HEK293 (cell line): ENCODE measurements at regions not wholly inside any gene's neighbourhood (a gene's known extent, or its start where the extent isn't known, plus 50 kb on each side); places are given as distances from the start of the nearest gene placed in this dataset.

Source experiments
- CTCF ChIA-PET: fragments of 350-600 bp; formaldehyde crosslinking; extraction: SDS; loops from one replicate; lab custom pipeline; 2021; ENCODE audit warnings: antibody characterized with exemption; lab: Yijun Ruan, JAX
- POLR2A ChIA-PET: fragments of 300-600 bp; formaldehyde crosslinking; extraction: SDS; loops from one replicate; lab custom pipeline; 2020; ENCODE audit warnings: antibody characterized with exemption, inconsistent platforms; lab: Yijun Ruan, JAX
- H3K27ac ChIP-seq: fragments of 200-500 bp; sonication (Bioruptor generic); 2 replicates; pipeline ENCODE4 v1.5.1; 2014; ENCODE audit warnings: low read depth, low read length, control low read depth, inconsistent platforms; ENCODE audit errors: extremely low read depth
- H3K36me3 ChIP-seq, 2 experiments: fragments of 200-500 bp in 1 of 2; sonication (Bioruptor generic) in 1 of 2; 1 replicate in 1 of 2; 2 replicates in 1 of 2; pipeline ENCODE4 v1.5.1; 2014 to 2017; ENCODE audit warnings: inconsistent platforms in 2 of 2, low read length in 2 of 2; ENCODE audit not compliant: control insufficient read depth in 2 of 2, insufficient read depth in 1 of 2
- H3K4me1 ChIP-seq: fragments of 200-500 bp; sonication (Bioruptor generic); 2 replicates; pipeline ENCODE4 v1.5.1; 2014; ENCODE audit warnings: mild to moderate bottlenecking, low read length, inconsistent platforms; ENCODE audit not compliant: control insufficient read depth, insufficient read depth
- H3K4me3 ChIP-seq: 2 replicates; pipeline ENCODE4 v1.5.1; 2011; ENCODE audit warnings: low read depth, mild to moderate bottlenecking, control low read depth, low read length, moderate library complexity
- H3K9me3 ChIP-seq: fragments of 200-500 bp; sonication (Bioruptor generic); 2 replicates; pipeline ENCODE4 v1.5.1; 2014; ENCODE audit warnings: low read depth, low read length, inconsistent platforms; ENCODE audit not compliant: control insufficient read depth, insufficient read depth
- KLF9 ChIP-seq: fragments of 450-650 bp; formaldehyde crosslinking; IDR thresholded peaks from 2 replicates; pipeline ENCODE4 v1.5.1; 2016; ENCODE audit warnings: missing biosample characterization, missing genetic modification characterization, low read depth
- MEIS1 ChIP-seq: sonication (generic); formaldehyde crosslinking; IDR thresholded peaks from 2 replicates; pipeline ENCODE4 v1.8.1; 2022; ENCODE audit warnings: missing genetic modification reagents, mild to moderate bottlenecking, borderline replicate concordance
- PBX3 ChIP-seq: sonication (generic); formaldehyde crosslinking; IDR thresholded peaks from 2 replicates; pipeline ENCODE4 v1.8.1; 2022; ENCODE audit warnings: mild to moderate bottlenecking, moderate library complexity, missing genetic modification reagents
- SP2 ChIP-seq: fragments of 450-650 bp; formaldehyde crosslinking; IDR thresholded peaks from 2 replicates; pipeline ENCODE4 v1.5.1; 2016; ENCODE audit warnings: missing biosample characterization, missing genetic modification characterization
- ZBTB1 ChIP-seq: fragments of 450-650 bp; formaldehyde crosslinking; IDR thresholded peaks from 2 replicates; pipeline ENCODE4 v1.5.1; 2016; ENCODE audit warnings: missing biosample characterization, missing genetic modification characterization
- ZNF10 ChIP-seq: fragments of 450-650 bp; formaldehyde crosslinking; IDR thresholded peaks from 2 replicates; pipeline ENCODE4 v1.5.1; 2017; ENCODE audit warnings: missing biosample characterization, missing genetic modification characterization
- ZNF112 ChIP-seq: fragments of 450-650 bp; formaldehyde crosslinking; IDR thresholded peaks from 2 replicates; pipeline ENCODE4 v1.5.0; 2017; ENCODE audit warnings: missing biosample characterization, missing genetic modification characterization
- ZNF114 ChIP-seq: fragments of 450-650 bp; formaldehyde crosslinking; IDR thresholded peaks from 2 replicates; pipeline ENCODE4 v1.5.0; 2017; ENCODE audit warnings: missing biosample characterization, missing genetic modification characterization
- ZNF19 ChIP-seq: fragments of 450-650 bp; formaldehyde crosslinking; IDR thresholded peaks from 2 replicates; pipeline ENCODE4; 2016; ENCODE audit warnings: missing biosample characterization, missing genetic modification characterization, low read depth
- ZNF2 ChIP-seq: fragments of 450-650 bp; formaldehyde crosslinking; IDR thresholded peaks from 2 replicates; pipeline ENCODE4 v1.5.1; 2016; ENCODE audit warnings: missing biosample characterization, missing genetic modification characterization
- ZNF23 ChIP-seq: fragments of 450-650 bp; formaldehyde crosslinking; IDR thresholded peaks from 2 replicates; pipeline ENCODE4 v1.5.1; 2016; ENCODE audit warnings: missing biosample characterization, missing genetic modification characterization, borderline replicate concordance
- ZNF24 ChIP-seq: fragments of 450-650 bp; formaldehyde crosslinking; IDR thresholded peaks from 2 replicates; pipeline ENCODE4 v1.5.1; 2016; ENCODE audit warnings: missing biosample characterization, missing genetic modification characterization
- ZNF335 ChIP-seq: fragments of 450-650 bp; formaldehyde crosslinking; conservative IDR thresholded peaks from 2 replicates; pipeline ENCODE4 v1.5.1; 2016; ENCODE audit warnings: missing biosample characterization, missing genetic modification characterization
- ZNF473 ChIP-seq: fragments of 450-650 bp; formaldehyde crosslinking; IDR thresholded peaks from 2 replicates; pipeline ENCODE4 v1.5.1; 2017; ENCODE audit warnings: missing biosample characterization, missing genetic modification characterization
- ZNF513 ChIP-seq: fragments of 450-650 bp; IDR thresholded peaks from 2 replicates; pipeline ENCODE4 v1.5.1; 2018; ENCODE audit warnings: missing biosample characterization, missing genetic modification characterization
- ZNF544 ChIP-seq: fragments of 450-650 bp; formaldehyde crosslinking; IDR thresholded peaks from 2 replicates; pipeline ENCODE4 v1.5.0; 2017; ENCODE audit warnings: missing biosample characterization, missing genetic modification characterization
- ZNF558 ChIP-seq: fragments of 450-650 bp; formaldehyde crosslinking; IDR thresholded peaks from 2 replicates; pipeline ENCODE4 v1.5.1; 2016; ENCODE audit warnings: missing biosample characterization, missing genetic modification characterization
- ZNF624 ChIP-seq: fragments of 450-650 bp; formaldehyde crosslinking; IDR thresholded peaks from 2 replicates; pipeline ENCODE4 v1.5.1; 2017; ENCODE audit warnings: missing biosample characterization, missing genetic modification characterization
- ZNF776 ChIP-seq: fragments of 450-650 bp; formaldehyde crosslinking; IDR thresholded peaks from 2 replicates; pipeline ENCODE4 v1.5.0; 2017; ENCODE audit warnings: missing biosample characterization, missing genetic modification characterization, borderline replicate concordance
- ZNF785 ChIP-seq: fragments of 450-650 bp; formaldehyde crosslinking; IDR thresholded peaks from 2 replicates; pipeline ENCODE4 v1.5.1; 2016; ENCODE audit warnings: missing biosample characterization, missing genetic modification characterization
- ZNF830 ChIP-seq: fragments of 450-650 bp; IDR thresholded peaks from 2 replicates; pipeline ENCODE4 v1.5.0; 2018; ENCODE audit warnings: missing biosample characterization, missing genetic modification characterization, low read depth, mild to moderate bottlenecking, moderate library complexity
- TF ChIP-seq, protein P1 (sequence below): fragments of 450-650 bp; formaldehyde crosslinking; IDR thresholded peaks from 2 replicates; pipeline ENCODE4 v1.5.1; 2017; ENCODE audit warnings: missing biosample characterization, mild to moderate bottlenecking, missing genetic modification characterization, moderate library complexity
- TF ChIP-seq, protein P2 (sequence below): fragments of 450-650 bp; IDR thresholded peaks from 2 replicates; pipeline ENCODE4 v1.5.1; 2018; ENCODE audit warnings: missing biosample characterization, mild to moderate bottlenecking, missing genetic modification characterization
- TF ChIP-seq, protein P3 (sequence below): fragments of 450-650 bp; formaldehyde crosslinking; IDR thresholded peaks from 2 replicates; pipeline ENCODE4 v1.5.1; 2016; ENCODE audit warnings: missing biosample characterization, missing genetic modification characterization

DNA sequence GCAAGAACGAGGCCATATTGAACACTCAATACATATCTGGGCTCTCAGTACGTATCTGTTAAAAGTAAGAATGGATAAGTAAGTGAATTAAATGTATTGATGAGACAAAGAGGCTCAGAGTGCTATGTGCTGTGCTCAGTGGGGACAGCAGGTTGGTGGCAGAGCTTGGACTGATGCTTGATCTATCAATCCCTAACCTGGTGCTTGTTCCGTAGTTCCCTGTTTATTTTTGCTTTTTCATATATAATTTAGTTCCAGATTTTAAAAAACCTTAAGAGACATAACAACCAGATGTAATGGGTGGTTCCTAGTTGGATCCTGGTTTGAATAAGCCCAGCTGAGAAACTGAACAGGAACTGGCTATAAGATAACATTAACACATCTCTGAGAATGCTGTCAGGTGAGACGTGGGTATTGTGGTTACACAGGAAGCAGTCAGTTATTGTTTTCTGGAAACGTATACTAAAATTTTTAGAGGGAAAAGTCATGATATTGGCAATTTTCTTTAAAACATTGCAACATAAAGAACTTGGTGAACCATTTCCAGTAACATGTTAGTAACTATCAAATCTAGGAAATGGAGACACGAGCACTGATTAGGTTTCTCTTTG lies 120.5 kb downstream of the FOXB1 start:
- Histone ChIP-seq H3K4me3 (no peak overlapping the region), H3K36me3 (no peaks in the 10 kb centered on the region), H3K9me3 (no peaks in the 10 kb centered on the region), H3K27ac (no peak overlapping the region), H3K4me1 (peaks cover 3% of the 10 kb centered on the region; the same call in 1 of the 2 replicates)
- no peak for TF ChIP-seq ZNF830 (tag by site-specific recombination)
- TF ChIP-seq ZNF335 (tag by site-specific recombination) = no peak
- TF ChIP-seq PBX3 (CRISPR knock-in tag) = no peak
- TF ChIP-seq, protein P1, sequence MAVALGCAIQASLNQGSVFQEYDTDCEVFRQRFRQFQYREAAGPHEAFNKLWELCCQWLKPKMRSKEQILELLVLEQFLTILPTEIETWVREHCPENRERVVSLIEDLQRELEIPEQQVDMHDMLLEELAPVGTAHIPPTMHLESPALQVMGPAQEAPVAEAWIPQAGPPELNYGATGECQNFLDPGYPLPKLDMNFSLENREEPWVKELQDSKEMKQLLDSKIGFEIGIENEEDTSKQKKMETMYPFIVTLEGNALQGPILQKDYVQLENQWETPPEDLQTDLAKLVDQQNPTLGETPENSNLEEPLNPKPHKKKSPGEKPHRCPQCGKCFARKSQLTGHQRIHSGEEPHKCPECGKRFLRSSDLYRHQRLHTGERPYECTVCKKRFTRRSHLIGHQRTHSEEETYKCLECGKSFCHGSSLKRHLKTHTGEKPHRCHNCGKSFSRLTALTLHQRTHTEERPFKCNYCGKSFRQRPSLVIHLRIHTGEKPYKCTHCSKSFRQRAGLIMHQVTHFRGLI (tag by site-specific recombination) = no peak
- no peak for TF ChIP-seq ZNF513
- no peak for TF ChIP-seq MEIS1 (CRISPR knock-in tag)
- TF ChIP-seq, protein P2, sequence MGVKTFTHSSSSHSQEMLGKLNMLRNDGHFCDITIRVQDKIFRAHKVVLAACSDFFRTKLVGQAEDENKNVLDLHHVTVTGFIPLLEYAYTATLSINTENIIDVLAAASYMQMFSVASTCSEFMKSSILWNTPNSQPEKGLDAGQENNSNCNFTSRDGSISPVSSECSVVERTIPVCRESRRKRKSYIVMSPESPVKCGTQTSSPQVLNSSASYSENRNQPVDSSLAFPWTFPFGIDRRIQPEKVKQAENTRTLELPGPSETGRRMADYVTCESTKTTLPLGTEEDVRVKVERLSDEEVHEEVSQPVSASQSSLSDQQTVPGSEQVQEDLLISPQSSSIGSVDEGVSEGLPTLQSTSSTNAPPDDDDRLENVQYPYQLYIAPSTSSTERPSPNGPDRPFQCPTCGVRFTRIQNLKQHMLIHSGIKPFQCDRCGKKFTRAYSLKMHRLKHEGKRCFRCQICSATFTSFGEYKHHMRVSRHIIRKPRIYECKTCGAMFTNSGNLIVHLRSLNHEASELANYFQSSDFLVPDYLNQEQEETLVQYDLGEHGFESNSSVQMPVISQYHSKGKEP (tag by site-specific recombination) = no peak
- no peak for TF ChIP-seq ZNF24 (tag by site-specific recombination)
- TF ChIP-seq ZNF558 (tag by site-specific recombination) = no peak
- TF ChIP-seq ZNF2 = no peak
- ChIA-PET CTCF (interaction anchor here (0.6 to 3.5 kb wide), 4 partner anchors 9 to 135 kb away, joined by 3 to 12 read pairs (median 4); no protein-coding TSS in a partner anchor), POLR2A (no interaction called here)

DNA sequence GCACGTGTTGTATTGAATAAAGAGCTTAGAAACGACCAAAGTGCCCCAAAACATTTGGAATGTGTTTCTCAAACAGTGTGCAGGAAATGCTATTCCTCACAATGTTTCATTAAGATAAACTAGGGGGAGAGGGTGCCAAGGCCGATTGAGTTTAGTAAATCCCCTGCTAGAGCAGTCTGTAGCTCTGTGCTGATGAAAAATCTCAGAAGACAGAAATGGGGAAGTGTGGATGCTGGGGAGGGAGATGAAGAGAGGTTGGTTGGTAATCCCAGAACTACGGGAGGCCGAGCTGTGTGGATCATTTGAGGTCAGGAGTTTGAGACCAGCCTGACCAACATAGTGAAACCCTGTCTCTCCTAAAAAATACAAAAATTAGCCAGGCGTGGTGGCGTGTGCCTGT lies 121.2 kb downstream of the FOXB1 start:
- Histone ChIP-seq H3K9me3 (no peaks in the 10 kb centered on the region), H3K4me1 (peaks cover 3% of the 10 kb centered on the region; the same call in 1 of the 2 replicates), H3K4me3 (no peak overlapping the region), H3K27ac (no peak overlapping the region), H3K36me3 (no peaks in the 10 kb centered on the region)
- no peak for TF ChIP-seq ZNF2
- TF ChIP-seq ZNF10 = no peak
- no peak for TF ChIP-seq ZNF473 (tag by site-specific recombination)
- TF ChIP-seq ZNF785 = no peak
- TF ChIP-seq ZBTB1 (tag by site-specific recombination) = no peak
- ChIA-PET CTCF (interaction anchor here (0.6 to 3.5 kb wide), 4 partner anchors 10 to 136 kb away, joined by 3 to 12 read pairs (median 4); no protein-coding TSS in a partner anchor), POLR2A (interaction anchor here (0.6 kb wide), 1 partner anchor 189 kb away, joined by 3 read pairs; no protein-coding TSS in a partner anchor)

- ChIA-PET CTCF (interaction anchor here (0.5 to 3.5 kb wide), 2 partner anchors 10 to 209 kb away, joined by 3 to 12 read pairs; no protein-coding TSS in a partner anchor), POLR2A (no interaction called here)
- no peaks in the 10 kb centered on the region for H3K9me3 ChIP-seq
- no peaks in the 10 kb centered on the region for H3K36me3 ChIP-seq
- H3K4me1 ChIP-seq = peaks cover 3% of the 10 kb centered on the region; the same call in 1 of the 2 replicates
- no peak overlapping the region for H3K27ac ChIP-seq
- H3K4me3 ChIP-seq = no peak overlapping the region
- TF ChIP-seq ZNF544 (tag by site-specific recombination) (no peak), ZNF112 (no peak), KLF9 (no peak), ZNF19 (no peak), SP2 (tag by site-specific recombination) (no peak), ZNF114 (tag by site-specific recombination) (no peak), ZNF776 (no peak), ZNF624 (tag by site-specific recombination) (no peak), ZNF23 (tag by site-specific recombination) (no peak)
- TF ChIP-seq, protein P3, sequence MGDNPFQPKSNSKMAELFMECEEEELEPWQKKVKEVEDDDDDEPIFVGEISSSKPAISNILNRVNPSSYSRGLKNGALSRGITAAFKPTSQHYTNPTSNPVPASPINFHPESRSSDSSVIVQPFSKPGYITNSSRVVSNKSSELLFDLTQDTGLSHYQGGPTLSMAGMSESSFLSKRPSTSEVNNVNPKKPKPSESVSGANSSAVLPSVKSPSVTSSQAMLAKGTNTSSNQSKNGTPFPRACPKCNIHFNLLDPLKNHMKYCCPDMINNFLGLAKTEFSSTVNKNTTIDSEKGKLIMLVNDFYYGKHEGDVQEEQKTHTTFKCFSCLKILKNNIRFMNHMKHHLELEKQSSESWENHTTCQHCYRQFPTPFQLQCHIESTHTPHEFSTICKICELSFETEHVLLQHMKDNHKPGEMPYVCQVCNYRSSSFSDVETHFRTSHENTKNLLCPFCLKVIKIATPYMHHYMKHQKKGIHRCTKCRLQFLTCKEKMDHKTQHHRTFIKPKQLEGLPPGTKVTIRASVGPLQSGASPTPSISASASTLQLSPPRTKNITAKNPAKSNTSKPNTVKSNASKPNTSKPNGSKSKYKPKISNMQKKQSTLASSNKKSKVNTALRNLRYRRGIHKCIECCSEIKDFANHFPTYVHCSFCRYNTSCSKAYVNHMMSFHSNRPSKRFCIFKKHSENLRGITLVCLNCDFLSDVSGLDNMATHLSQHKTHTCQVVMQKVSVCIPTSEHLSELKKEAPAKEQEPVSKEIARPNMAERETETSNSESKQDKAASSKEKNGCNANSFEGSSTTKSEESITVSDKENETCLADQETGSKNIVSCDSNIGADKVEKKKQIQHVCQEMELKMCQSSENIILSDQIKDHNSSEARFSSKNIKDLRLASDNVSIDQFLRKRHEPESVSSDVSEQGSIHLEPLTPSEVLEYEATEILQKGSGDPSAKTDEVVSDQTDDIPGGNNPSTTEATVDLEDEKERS = no peak
These were observed 122.1 kb downstream of the FOXB1 start for GRCh38 chr15:60126200-60126599.
